Endothelial cell of umbilical vein (primary cell): ENCODE measurements at regions not wholly inside any gene's neighbourhood (a gene's known extent, or its start where the extent isn't known, plus 50 kb on each side); places are given as distances from the start of the nearest gene placed in this dataset.

Source experiments
- BruUV-seq: library from RNA; stranded (reverse); fragments of 400-500 nt; replicated peaks from 2 replicates; lab custom pipeline; 2021; lab: Mats Ljungman, UMichigan
- CTCF ChIA-PET: fragments of 300-600, 350-600 bp; sonication (Branson Sonifier 250); formaldehyde crosslinking; loops from one replicate; lab custom pipeline; 2021; ENCODE audit warnings: antibody characterized with exemption, inconsistent platforms; lab: Charles Lee
- POLR2A ChIA-PET: fragments of 300-600, 350-600 bp; sonication (Branson Sonifier 250); formaldehyde crosslinking; loops from one replicate; lab custom pipeline; 2021; ENCODE audit warnings: antibody characterized with exemption, inconsistent platforms; lab: Charles Lee
- DNase-seq: peaks from one replicate; pipeline ENCODE4 v3.0.0-alpha.2; 2011; ENCODE audit warnings: low read depth, low spot score
- FAIRE-seq: peaks from 2 replicates; lab custom pipeline; 2011; peaks lifted over from hg19 to GRCh38; lab: Jason Lieb, UNC
- H2AFZ ChIP-seq: 2 replicates; pipeline ENCODE4 v1.6.0; 2012; ENCODE audit warnings: low read depth, low read length, control low read depth, inconsistent platforms
- H3K27ac ChIP-seq: 2 replicates; pipeline ENCODE4 v1.5.1; 2011; ENCODE audit warnings: low read depth, mild to moderate bottlenecking, control low read depth, low read length, moderate library complexity; ENCODE audit not compliant: insufficient read depth
- H3K27me3 ChIP-seq, 2 experiments: 2 replicates each; pipeline versions ENCODE4 v1.6.0 to v1.6.1; 2011; ENCODE audit warnings: low read length in 2 of 2, mixed read lengths in 1 of 2; ENCODE audit not compliant: control insufficient read depth in 2 of 2, insufficient read depth in 2 of 2
- H3K36me3 ChIP-seq, 2 experiments: 2 replicates in 1 of 2; 3 replicates in 1 of 2; pipeline ENCODE4 v1.5.1; 2011; ENCODE audit warnings: low read length in 2 of 2, mild to moderate bottlenecking in 1 of 2, moderate library complexity in 1 of 2; ENCODE audit not compliant: control insufficient read depth in 2 of 2, insufficient read depth in 2 of 2; ENCODE audit errors: extremely low read depth in 1 of 2
- H3K4me1 ChIP-seq: 3 replicates; pipeline ENCODE4 v1.5.1; 2011; ENCODE audit warnings: mild to moderate bottlenecking, low read length; ENCODE audit not compliant: control insufficient read depth, insufficient read depth; ENCODE audit errors: extremely low read depth
- H3K4me2 ChIP-seq: 2 replicates; pipeline ENCODE4 v1.6.1; 2011; ENCODE audit warnings: low read length, control low read depth, mixed read lengths; ENCODE audit not compliant: insufficient read depth
- H3K4me3 ChIP-seq, 3 experiments: fragments of 200-600 bp in 1 of 3; sonication (generic), shearing (Covaris generic) in 1 of 3; replicated peaks in 1 of 3; 2 replicates each; pipeline ENCODE4 v1.5.1; 2011 to 2016; ENCODE audit warnings: control low read depth in 3 of 3, low read length in 3 of 3, mild to moderate bottlenecking in 2 of 3, inconsistent platforms in 1 of 3, low read depth in 1 of 3, moderate library complexity in 1 of 3; ENCODE audit not compliant: insufficient read depth in 1 of 3
- H3K79me2 ChIP-seq: 2 replicates; pipeline ENCODE4 v1.6.0; 2012; ENCODE audit warnings: low read length, inconsistent platforms; ENCODE audit not compliant: control insufficient read depth, insufficient read depth
- H3K9ac ChIP-seq: replicated peaks from 2 replicates; pipeline ENCODE3; 2011; ENCODE audit warnings: low read length, control low read depth; ENCODE audit not compliant: insufficient read depth; ENCODE audit errors: extremely low read depth
- H3K9me1 ChIP-seq: replicated peaks from 3 replicates; pipeline ENCODE4 v1.6.0; 2011; ENCODE audit warnings: mild to moderate bottlenecking, low read length; ENCODE audit not compliant: control insufficient read depth, insufficient read depth; ENCODE audit errors: extremely low read depth
- H3K9me3 ChIP-seq: replicated peaks from 2 replicates; pipeline ENCODE4 v1.5.1; 2012; ENCODE audit warnings: low read length, inconsistent platforms; ENCODE audit not compliant: control insufficient read depth, insufficient read depth
- H4K20me1 ChIP-seq: replicated peaks from 2 replicates; pipeline ENCODE3; 2011; ENCODE audit warnings: mild to moderate bottlenecking, low read length; ENCODE audit not compliant: control insufficient read depth, insufficient read depth; ENCODE audit errors: extremely low read depth
- EZH2 ChIP-seq: IDR thresholded peaks from 2 replicates; pipeline ENCODE4 v1.6.1; 2012; ENCODE audit warnings: borderline replicate concordance, low read depth, mild to moderate bottlenecking, moderate library complexity, low read length, inconsistent platforms; ENCODE audit not compliant: severe bottlenecking
- FOS ChIP-seq: IDR thresholded peaks from 2 replicates; pipeline ENCODE4 v1.6.1; 2011; ENCODE audit warnings: mild to moderate bottlenecking, low read length, moderate library complexity, borderline replicate concordance; ENCODE audit not compliant: insufficient read depth
- GATA2 ChIP-seq: IDR thresholded peaks from 2 replicates; pipeline ENCODE4 v1.7.0; 2011; ENCODE audit warnings: low read depth, mild to moderate bottlenecking, moderate library complexity, mixed read lengths, low read length; ENCODE audit not compliant: insufficient read length, insufficient read depth
- JUN ChIP-seq: IDR thresholded peaks from 2 replicates; pipeline ENCODE4 v1.6.1; 2011; ENCODE audit warnings: borderline replicate concordance, low read depth; ENCODE audit not compliant: insufficient read length, insufficient read depth
- MAX ChIP-seq: IDR thresholded peaks from 2 replicates; pipeline ENCODE4 v1.6.1; 2011; ENCODE audit not compliant: insufficient read depth, insufficient read length
- MYC ChIP-seq: IDR thresholded peaks from one replicate; pipeline ENCODE4 v1.6.1; 2011; ENCODE audit warnings: mild to moderate bottlenecking, low read depth, low read length
- POLR2A ChIP-seq: IDR thresholded peaks from 2 replicates; pipeline ENCODE4 v1.6.1; 2012; ENCODE audit warnings: low read depth, mild to moderate bottlenecking, control low read depth, low read length
- POLR2AphosphoS5 ChIP-seq: IDR thresholded peaks from 2 replicates; pipeline ENCODE4 v1.6.1; 2012; ENCODE audit warnings: low read depth, mild to moderate bottlenecking, control low read depth, low read length, moderate library complexity; ENCODE audit not compliant: insufficient read depth
- dilution Hi-C: fragments of 300-500 bp; cut with MboI; formaldehyde crosslinking; loops from one replicate; pipeline ENCODE4 v1.15.0; 2019; ENCODE audit warnings: low sequenced_read_pairs; ENCODE audit not compliant: extremely low pct_ligation_motif_present
- intact Hi-C: fragments of 100-400 bp; cut with micrococcal nuclease; formaldehyde crosslinking; loops from one replicate; pipeline ENCODE4 v1.10.0; 2022
- TF ChIP-seq, protein P1 (sequence below), 2 donors: IDR thresholded peaks; 1 replicate in 1 of 2; 2 replicates in 1 of 2; pipeline ENCODE4 v1.5.1; 2011; ENCODE audit warnings: low read length in 2 of 2, mild to moderate bottlenecking in 2 of 2, moderate library complexity in 2 of 2, control low read depth in 1 of 2, inconsistent platforms in 1 of 2, low read depth in 1 of 2; ENCODE audit not compliant: insufficient read depth in 1 of 2; ENCODE audit errors: extremely low read depth in 1 of 2

GRCh38 chr4:35933901-35934300 is 310.4 kb downstream of the ARAP2 start:
- Histone ChIP-seq H3K4me3 (no peak overlapping the region), H3K36me3 (no peaks in the 10 kb centered on the region), H3K4me1 (no peaks in the 10 kb centered on the region), H3K4me2 (no peak overlapping the region), H3K9ac (no peak overlapping the region), H3K9me3 (no peaks in the 10 kb centered on the region), H3K9me1 (no peaks in the 10 kb centered on the region), H3K79me2 (no peaks in the 10 kb centered on the region), H3K27me3 (no peaks in the 10 kb centered on the region), H2AFZ (no peak overlapping the region), H4K20me1 (no peaks in the 10 kb centered on the region), H3K27ac (no peak overlapping the region)
- POLR2A ChIA-PET, result no interaction called here
- FAIRE-seq, result no peak
- intact Hi-C loops (no loop called here), dilution Hi-C loops (no loop called here)
- DNase-seq, result no peak
- TF ChIP-seq GATA2 (no peak), EZH2 (no peak), POLR2A (no peak), MYC (no peak), FOS (no peak), MAX (no peak), POLR2AphosphoS5 (no peak), JUN (no peak)
- TF ChIP-seq, protein P1, sequence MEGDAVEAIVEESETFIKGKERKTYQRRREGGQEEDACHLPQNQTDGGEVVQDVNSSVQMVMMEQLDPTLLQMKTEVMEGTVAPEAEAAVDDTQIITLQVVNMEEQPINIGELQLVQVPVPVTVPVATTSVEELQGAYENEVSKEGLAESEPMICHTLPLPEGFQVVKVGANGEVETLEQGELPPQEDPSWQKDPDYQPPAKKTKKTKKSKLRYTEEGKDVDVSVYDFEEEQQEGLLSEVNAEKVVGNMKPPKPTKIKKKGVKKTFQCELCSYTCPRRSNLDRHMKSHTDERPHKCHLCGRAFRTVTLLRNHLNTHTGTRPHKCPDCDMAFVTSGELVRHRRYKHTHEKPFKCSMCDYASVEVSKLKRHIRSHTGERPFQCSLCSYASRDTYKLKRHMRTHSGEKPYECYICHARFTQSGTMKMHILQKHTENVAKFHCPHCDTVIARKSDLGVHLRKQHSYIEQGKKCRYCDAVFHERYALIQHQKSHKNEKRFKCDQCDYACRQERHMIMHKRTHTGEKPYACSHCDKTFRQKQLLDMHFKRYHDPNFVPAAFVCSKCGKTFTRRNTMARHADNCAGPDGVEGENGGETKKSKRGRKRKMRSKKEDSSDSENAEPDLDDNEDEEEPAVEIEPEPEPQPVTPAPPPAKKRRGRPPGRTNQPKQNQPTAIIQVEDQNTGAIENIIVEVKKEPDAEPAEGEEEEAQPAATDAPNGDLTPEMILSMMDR (IDR thresholded peaks at IDR 0.05; ENCODE audit: extremely low read depth in 1 of 2, insufficient read depth in 1 of 2, low read depth in 1 of 2, low read length in 2 of 2), result no peak
- CTCF ChIA-PET, result no interaction called here
- no TSS peak for BruUV-seq
